Tibial artery (tissue), 4 donors: ENCODE measurements at regions not wholly inside any gene's neighbourhood (a gene's known extent, or its start where the extent isn't known, plus 50 kb on each side); places are given as distances from the start of the nearest gene placed in this dataset.

Source experiments
- DNase-seq, 2 donors: peaks; one replicate each; pipeline ENCODE4 v3.0.0-alpha.2; 2019
- H3K27ac ChIP-seq, 2 donors: fragments of 200-600 bp; sonication (generic) in 1 of 2; 1 replicate in 1 of 2; 2 replicates in 1 of 2; pipeline ENCODE4 v1.5.1; 2018 to 2019; ENCODE audit warnings: mild to moderate bottlenecking in 1 of 2
- H3K27me3 ChIP-seq, 2 donors: fragments of 200-600 bp; sonication (generic) in 1 of 2; one replicate each; pipeline versions ENCODE4 v1.5.1 to v1.6.0; 2016 to 2019
- H3K36me3 ChIP-seq, 3 donors: fragments of 200-600 bp; sonication (generic) in 2 of 3; one replicate each; pipeline ENCODE4 v1.5.1; 2016 to 2019; ENCODE audit warnings: mild to moderate bottlenecking in 2 of 3
- H3K4me1 ChIP-seq, 4 donors: fragments of 200-600 bp; sonication (generic) in 2 of 4; 1 replicate in 3 of 4; 2 replicates in 1 of 4; pipeline ENCODE4 v1.5.1; 2016 to 2019
- H3K4me3 ChIP-seq, 2 donors: fragments of 200-600 bp; sonication (generic) in 1 of 2; 1 replicate in 1 of 2; 2 replicates in 1 of 2; pipeline ENCODE4 v1.5.1; 2018 to 2019; ENCODE audit warnings: mild to moderate bottlenecking in 2 of 2
- H3K9me3 ChIP-seq, 3 donors: fragments of 200-600 bp; sonication (generic) in 1 of 3; one replicate each; pipeline ENCODE4 v1.5.1; 2016 to 2019
- CTCF ChIP-seq, 2 experiments: fragments of 200-600 bp in 1 of 2; fragments of 450-650 bp in 1 of 2; IDR thresholded peaks; one replicate each; pipeline ENCODE4 v1.5.1; 2017 to 2019; ENCODE audit warnings: antibody characterized with exemption in 2 of 2, mild to moderate bottlenecking in 1 of 2, moderate library complexity in 1 of 2
- intact Hi-C: fragments of 100-400 bp; cut with DNase I; formaldehyde crosslinking; loops from one replicate; pipeline ENCODE4 v1.15.0; 2023; ENCODE audit warnings: low total_unique reads

- Histone ChIP-seq H3K36me3 (no peaks in the 10 kb centered on the region), H3K4me3 (no peak overlapping the region), H3K4me1 (no peaks in the 10 kb centered on the region), H3K27me3 (no peaks in the 10 kb centered on the region), H3K9me3 (no peaks in the 10 kb centered on the region), H3K27ac (no peak overlapping the region)
- DNase-seq, result no peak
- intact Hi-C loops, result no loop called here
- TF ChIP-seq CTCF (IDR thresholded peaks at IDR 0.05), result no peak
Measured at GRCh38 chr9:82332018-82332773, 343.6 kb downstream of the SPATA31D1 start.

GRCh38 chr9:82332774-82333152 is 344.2 kb downstream of the SPATA31D1 start:
- no peak for DNase-seq
- H3K4me3 ChIP-seq, result no peak overlapping the region
- H3K4me1 ChIP-seq, result no peaks in the 10 kb centered on the region
- no peaks in the 10 kb centered on the region for H3K36me3 ChIP-seq
- no peak overlapping the region for H3K27ac ChIP-seq
- H3K27me3 ChIP-seq, result no peaks in the 10 kb centered on the region
- H3K9me3 ChIP-seq, result no peaks in the 10 kb centered on the region
- TF ChIP-seq CTCF (IDR thresholded peaks at IDR 0.05), result no peak
- intact Hi-C loops, result no loop called here

GRCh38 chr9:82333671-82334070 is 345.1 kb downstream of the SPATA31D1 start:
- no peaks in the 10 kb centered on the region for H3K9me3 ChIP-seq
- no peak for DNase-seq
- H3K4me1 ChIP-seq, result no peaks in the 10 kb centered on the region
- intact Hi-C loops, result no loop called here
- no peaks in the 10 kb centered on the region for H3K27me3 ChIP-seq
- no peak overlapping the region for H3K4me3 ChIP-seq
- no peak overlapping the region for H3K27ac ChIP-seq
- TF ChIP-seq CTCF (IDR thresholded peaks at IDR 0.05), result no peak
- H3K36me3 ChIP-seq, result no peaks in the 10 kb centered on the region

GRCh38 chr9:82334286-82334685 is 345.7 kb downstream of the SPATA31D1 start:
- Histone ChIP-seq H3K4me1 (no peaks in the 10 kb centered on the region), H3K9me3 (no peaks in the 10 kb centered on the region), H3K27ac (no peak overlapping the region), H3K36me3 (no peaks in the 10 kb centered on the region), H3K27me3 (no peaks in the 10 kb centered on the region), H3K4me3 (no peak overlapping the region)
- intact Hi-C loops, result no loop called here
- TF ChIP-seq CTCF (IDR thresholded peaks at IDR 0.05), result no peak
- no peak for DNase-seq

GRCh38 chr9:82337351-82337750 is 348.8 kb downstream of the SPATA31D1 start:
- Histone ChIP-seq H3K4me1 (no peaks in the 10 kb centered on the region), H3K27me3 (no peaks in the 10 kb centered on the region), H3K36me3 (no peaks in the 10 kb centered on the region), H3K4me3 (no peak overlapping the region), H3K9me3 (no peaks in the 10 kb centered on the region), H3K27ac (no peak overlapping the region)
- intact Hi-C loops, result no loop called here
- TF ChIP-seq CTCF (IDR thresholded peaks at IDR 0.05), result no peak
- no peak for DNase-seq

GRCh38 chr9:82342046-82342445 is 353.5 kb downstream of the SPATA31D1 start:
- Histone ChIP-seq H3K4me1 (no peaks in the 10 kb centered on the region), H3K27ac (no peak overlapping the region), H3K27me3 (no peaks in the 10 kb centered on the region), H3K4me3 (no peak overlapping the region), H3K36me3 (no peaks in the 10 kb centered on the region), H3K9me3 (peaks cover 0 to 6% (median 0%) of the 10 kb centered on the region in 3 donors)
- intact Hi-C loops, result no loop called here
- DNase-seq, result no peak
- TF ChIP-seq CTCF (IDR thresholded peaks at IDR 0.05), result no peak
